Stomach (tissue), 8 donors: ENCODE measurements at regions not wholly inside any gene's neighbourhood (a gene's known extent, or its start where the extent isn't known, plus 50 kb on each side); places are given as distances from the start of the nearest gene placed in this dataset.

ENCODE experiments used
- DNase-seq, 2 donors: peaks; one replicate each; pipeline versions ENCODE4 v3.0.0 to v3.0.0-alpha.2; 2013 to 2019
- H3K27ac ChIP-seq, 5 donors: fragments of 200-600 bp in 4 of 5; sonication (generic) in 4 of 5; one replicate each; pipeline ENCODE4 v1.5.1; 2013 to 2019; ENCODE audit warnings: mild to moderate bottlenecking in 1 of 5, moderate library complexity in 1 of 5
- H3K27me3 ChIP-seq, 3 donors: fragments of 200-600 bp; sonication (generic); one replicate each; pipeline ENCODE4 v1.5.1; 2017 to 2019; ENCODE audit warnings: mixed run types in 1 of 3
- H3K36me3 ChIP-seq, 4 donors: fragments of 200-600 bp; sonication (generic); 1 replicate in 3 of 4; 2 replicates in 1 of 4; pipeline ENCODE4 v1.5.1; 2016 to 2019
- H3K4me1 ChIP-seq, 4 donors: fragments of 200-600 bp; sonication (generic); one replicate each; pipeline ENCODE4 v1.5.1; 2016 to 2019
- H3K4me3 ChIP-seq, 4 donors: fragments of 200-600 bp; sonication (generic) in 3 of 4; one replicate each; pipeline ENCODE4 v1.5.1; 2016 to 2019; ENCODE audit warnings: mild to moderate bottlenecking in 1 of 4
- H3K9me3 ChIP-seq, 4 donors: fragments of 200-600 bp; sonication (generic); one replicate each; pipeline ENCODE4 v1.5.1; 2016 to 2019
- CTCF ChIP-seq, 7 experiments: fragments of 450-650 bp in 4 of 7; fragments of 200-600 bp in 3 of 7; sonication (generic) in 3 of 7; IDR thresholded peaks; one replicate each; pipeline ENCODE4 v1.5.1; 2016 to 2019; ENCODE audit warnings: antibody characterized with exemption in 7 of 7, control low read depth in 2 of 7, mild to moderate bottlenecking in 1 of 7
- EP300 ChIP-seq: sonication (generic); formaldehyde crosslinking; IDR thresholded peaks from one replicate; pipeline ENCODE4 v1.6.1; 2017; ENCODE audit warnings: antibody characterized with exemption
- POLR2A ChIP-seq, 4 donors: fragments of 450-650 bp; IDR thresholded peaks; one replicate each; pipeline ENCODE4 v1.6.1; 2016; ENCODE audit warnings: antibody characterized with exemption in 4 of 4, control low read depth in 2 of 4, mild to moderate bottlenecking in 1 of 4, moderate library complexity in 1 of 4
- POLR2AphosphoS5 ChIP-seq, 3 donors: sonication (generic); formaldehyde crosslinking; IDR thresholded peaks; one replicate each; pipeline ENCODE4 v1.6.1; 2016; ENCODE audit warnings: antibody characterized with exemption in 3 of 3
- WGBS, 5 donors: extraction: QIAGEN DNeasy Blood & Tissue Kit in 3 of 5; methylation state at CpG; one replicate each; pipeline versions ENCODE4 v1.1.5 to v1.1.7; 2013 to 2018; 5-methylcytosine and 5-hydroxymethylcytosine counted together
- intact Hi-C: fragments of 100-400 bp; cut with DNase I; formaldehyde crosslinking; loops from one replicate; pipeline ENCODE4 v1.15.1; 2023; ENCODE audit warnings: low total_unique reads
- donor health status: healthy with polysubstance abuse.
- donor health status: Bipolar disorder and iron deficiency.
- donor health status: healthy.

- Histone ChIP-seq H3K9me3 (no peaks in the 10 kb centered on the region), H3K36me3 (no peaks in the 10 kb centered on the region), H3K4me3 (no peak overlapping the region), H3K4me1 (peaks cover 0 to 17% (median 9%) of the 10 kb centered on the region in 4 donors), H3K27me3 (no peaks in the 10 kb centered on the region), H3K27ac (no peak overlapping the region)
- intact Hi-C loops = no loop called here
- TF ChIP-seq POLR2AphosphoS5 (IDR thresholded peaks at IDR 0.05) (no peak), POLR2A (IDR thresholded peaks at IDR 0.05) (no peak), EP300 (no peak), CTCF (IDR thresholded peaks at IDR 0.05) (no peak)
- DNase-seq = no peak
- WGBS, 5 donors = 48 to 68% (median 52%) methylated on average over 3 of the region's 3 CpGs
These were observed 95.0 kb upstream of the STARD13 start for GRCh38 chr13:33380487-33381079.

- H3K9me3 ChIP-seq = no peaks in the 10 kb centered on the region
- no peaks in the 10 kb centered on the region for H3K36me3 ChIP-seq
- H3K27ac ChIP-seq = no peak overlapping the region
- peaks cover 0 to 17% (median 9%) of the 10 kb centered on the region in 4 donors for H3K4me1 ChIP-seq
- intact Hi-C loops = no loop called here
- DNase-seq = no peak
- no peak overlapping the region for H3K4me3 ChIP-seq
- TF ChIP-seq CTCF (IDR thresholded peaks at IDR 0.05) (no peak), EP300 (no peak), POLR2AphosphoS5 (IDR thresholded peaks at IDR 0.05) (no peak), POLR2A (IDR thresholded peaks at IDR 0.05) (no peak)
- 67 to 80% (median 73%) methylated on average over 5 of the region's 5 CpGs for WGBS, 5 donors
- H3K27me3 ChIP-seq = no peaks in the 10 kb centered on the region
These were observed 95.6 kb upstream of the STARD13 start for GRCh38 chr13:33381180-33381579.

- Histone ChIP-seq H3K4me1 (peaks cover 0 to 17% (median 9%) of the 10 kb centered on the region in 4 donors), H3K27me3 (no peaks in the 10 kb centered on the region), H3K9me3 (no peaks in the 10 kb centered on the region), H3K36me3 (no peaks in the 10 kb centered on the region), H3K27ac (no peak overlapping the region), H3K4me3 (no peak overlapping the region)
- DNase-seq = no peak
- 96 to 97% (median 96%) methylated on average over 8 of the region's 8 CpGs for WGBS, 5 donors
- TF ChIP-seq CTCF (IDR thresholded peaks at IDR 0.05) = no peak
- no peak for TF ChIP-seq POLR2A (IDR thresholded peaks at IDR 0.05)
- TF ChIP-seq EP300 = no peak
- no peak for TF ChIP-seq POLR2AphosphoS5 (IDR thresholded peaks at IDR 0.05)
- intact Hi-C loops = no loop called here
These were observed 96.4 kb upstream of the STARD13 start for GRCh38 chr13:33381906-33382305.

GRCh38 chr13:33383724-33384577, 98.4 kb upstream of the STARD13 start:
- intact Hi-C loops = no loop called here
- TF ChIP-seq CTCF (IDR thresholded peaks at IDR 0.05) (no peak), POLR2AphosphoS5 (IDR thresholded peaks at IDR 0.05) (no peak), POLR2A (IDR thresholded peaks at IDR 0.05) (no peak), EP300 (no peak)
- Histone ChIP-seq H3K4me1 (peaks cover 0 to 27% (median 11%) of the 10 kb centered on the region in 4 donors), H3K36me3 (no peaks in the 10 kb centered on the region), H3K9me3 (no peaks in the 10 kb centered on the region), H3K4me3 (no peak overlapping the region), H3K27ac (peak overlapping the region in 4 of 5 donors; percentile 10 to 52 (median 35)), H3K27me3 (no peaks in the 10 kb centered on the region)
- 30 to 55% (median 49%) methylated on average over 12 of the region's 12 CpGs for WGBS, 5 donors
- DNase-seq = peak in 1 of 2 donors; percentile 64
